Pulmonary artery endothelial cell (primary cell): ENCODE measurements at regions not wholly inside any gene's neighbourhood (a gene's known extent, or its start where the extent isn't known, plus 50 kb on each side); places are given as distances from the start of the nearest gene placed in this dataset.
"Not testable (repeated sequence)": the region's sequence is repeated elsewhere in the genome, so short reads cannot be mapped to it uniquely, and the experiment has no call there.

Experiments
- DNase-seq: peaks from one replicate; pipeline ENCODE4 v3.0.0-alpha.2; 2011; ENCODE audit warnings: low read depth, low spot score

- no peak for DNase-seq
These were observed 328.6 kb upstream of the NUDT12 start for GRCh38 chr5:103891151-103891550.

GRCh38 chr5:103890313-103890712 lies 327.7 kb upstream of the NUDT12 start:
- DNase-seq: no peak

GRCh38 chr5:103889500-103890209 lies 327.1 kb upstream of the NUDT12 start:
- no peak for DNase-seq

GRCh38 chr5:103886826-103887225 lies 324.2 kb upstream of the NUDT12 start:
- DNase-seq: no peak

- no peak for DNase-seq
These were observed 320.6 kb upstream of the NUDT12 start for GRCh38 chr5:103883143-103883542.

- no peak for DNase-seq
These were observed 319.0 kb upstream of the NUDT12 start for GRCh38 chr5:103881560-103881959.

- no peak for DNase-seq
These were observed 305.4 kb upstream of the NUDT12 start for GRCh38 chr5:103867857-103868598.

- DNase-seq: no peak
These were observed 303.6 kb upstream of the NUDT12 start for GRCh38 chr5:103866169-103866568.

GRCh38 chr5:103862398-103862797 lies 299.8 kb upstream of the NUDT12 start:
- no peak for DNase-seq

GRCh38 chr5:103860327-103860726 lies 297.7 kb upstream of the NUDT12 start:
- DNase-seq: no peak

GRCh38 chr5:103858367-103858766 lies 295.8 kb upstream of the NUDT12 start:
- DNase-seq: not testable (repeated sequence)

- DNase-seq: no peak
These were observed 288.5 kb upstream of the NUDT12 start for GRCh38 chr5:103851091-103851490.

- DNase-seq: no peak
These were observed 287.3 kb upstream of the NUDT12 start for GRCh38 chr5:103849934-103850333.

- no peak for DNase-seq
These were observed 284.5 kb upstream of the NUDT12 start for GRCh38 chr5:103847060-103847459.

- no peak for DNase-seq
These were observed 280.3 kb upstream of the NUDT12 start for GRCh38 chr5:103842936-103843335.

GRCh38 chr5:103840600-103840999 lies 278.0 kb upstream of the NUDT12 start:
- no peak for DNase-seq

GRCh38 chr5:103834216-103834615 lies 271.6 kb upstream of the NUDT12 start:
- no peak for DNase-seq

GRCh38 chr5:103829585-103829984 lies 267.0 kb upstream of the NUDT12 start:
- no peak for DNase-seq

GRCh38 chr5:103827976-103828375 lies 265.4 kb upstream of the NUDT12 start:
- no peak for DNase-seq

- DNase-seq: no peak
These were observed 258.8 kb upstream of the NUDT12 start for GRCh38 chr5:103821361-103821760.

- no peak for DNase-seq
These were observed 246.0 kb upstream of the NUDT12 start for GRCh38 chr5:103808464-103809106.

GRCh38 chr5:103804711-103805110 lies 242.1 kb upstream of the NUDT12 start:
- no peak for DNase-seq

- DNase-seq: no peak
These were observed 239.1 kb upstream of the NUDT12 start for GRCh38 chr5:103801681-103802080.
